UCSD-AML1 (cell line): ENCODE measurements at regions not wholly inside any gene's neighbourhood (a gene's known extent, or its start where the extent isn't known, plus 50 kb on each side); places are given as distances from the start of the nearest gene placed in this dataset.

Experiments used
- DNase-seq: peaks from one replicate; lab custom pipeline; 2025; ENCODE audit not compliant: unreplicated experiment; lab: John Stamatoyannopoulos, UW

DNA sequence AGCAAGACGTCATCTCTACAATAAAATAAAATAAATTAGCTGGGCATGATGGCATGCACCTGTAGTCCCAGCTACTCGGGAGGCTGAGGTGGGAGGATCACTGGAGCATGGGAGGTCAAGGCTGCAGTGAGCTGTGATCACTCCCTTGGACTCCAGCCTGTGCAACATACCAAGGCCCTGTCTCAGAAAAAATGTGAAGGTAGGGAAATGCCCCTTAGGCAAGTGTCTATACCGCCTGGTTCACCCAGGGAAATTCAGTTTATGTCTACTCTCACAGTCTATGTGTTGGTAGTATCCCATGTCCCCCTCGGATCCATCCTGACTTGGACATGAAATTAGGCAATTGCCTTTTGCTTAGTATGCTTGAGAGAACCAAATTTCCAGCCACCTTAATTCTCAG, 88.4 kb upstream of the TMEM132C start:
- DNase-seq: no peak

DNA sequence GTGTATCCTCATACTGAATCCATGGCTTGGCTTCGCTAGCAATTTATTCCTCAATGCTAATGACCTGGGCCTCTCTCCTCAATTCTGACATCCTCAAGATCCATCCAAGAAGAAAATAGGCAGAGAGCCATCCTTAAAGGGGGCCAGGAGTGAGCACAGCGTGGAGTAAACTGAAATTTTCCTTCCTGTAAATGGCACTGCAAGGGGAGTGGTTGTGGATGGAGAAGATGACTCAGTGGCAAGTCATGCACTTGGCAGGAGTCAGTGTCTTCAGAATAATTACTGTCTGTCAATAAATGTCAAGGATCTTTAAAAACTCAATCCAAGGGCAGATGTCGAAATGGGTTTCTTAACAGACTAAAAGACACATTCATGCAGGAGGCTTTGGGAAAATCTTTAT, 88.0 kb upstream of the TMEM132C start:
- no peak for DNase-seq

DNA sequence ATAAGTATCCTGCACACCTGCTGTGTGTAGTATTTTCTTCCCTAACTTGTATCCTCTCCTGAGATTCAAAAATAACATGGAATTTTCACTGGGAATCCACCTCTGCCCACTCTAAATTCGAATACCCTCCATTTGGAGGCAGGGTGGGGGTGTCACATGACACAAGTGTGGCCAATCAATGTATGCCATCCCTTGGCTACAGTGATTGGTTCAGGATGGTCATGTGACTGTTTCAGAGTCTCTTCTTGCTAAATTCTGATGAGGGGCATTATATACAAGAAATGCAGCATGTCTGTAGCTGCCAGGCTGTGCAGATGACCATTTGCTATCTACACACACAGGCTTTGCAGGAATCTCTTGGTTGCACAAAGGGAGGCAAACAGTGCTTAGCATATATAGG, 86.8 kb upstream of the TMEM132C start:
- DNase-seq: no peak

DNA sequence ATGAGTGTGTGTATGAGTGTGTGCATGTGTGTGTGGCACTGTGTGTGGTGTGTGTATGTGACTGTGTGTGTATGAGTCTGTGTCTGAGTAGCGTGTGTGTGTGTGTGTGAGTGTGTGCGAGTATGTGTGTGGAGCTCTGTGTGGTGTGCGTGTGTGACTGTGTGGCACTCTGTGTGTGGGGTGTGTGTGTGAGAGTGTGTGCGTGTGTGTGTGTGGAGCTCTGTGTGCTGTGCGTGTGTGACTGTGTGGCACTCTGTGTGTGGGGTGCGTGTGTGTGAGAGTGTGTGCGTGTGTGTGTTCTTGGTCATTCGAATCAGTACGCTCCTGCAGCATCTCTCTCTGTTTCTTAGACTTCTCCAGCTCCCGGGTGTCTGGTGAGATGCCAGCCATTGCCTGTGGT, 76.9 kb upstream of the TMEM132C start:
- no peak for DNase-seq

DNA sequence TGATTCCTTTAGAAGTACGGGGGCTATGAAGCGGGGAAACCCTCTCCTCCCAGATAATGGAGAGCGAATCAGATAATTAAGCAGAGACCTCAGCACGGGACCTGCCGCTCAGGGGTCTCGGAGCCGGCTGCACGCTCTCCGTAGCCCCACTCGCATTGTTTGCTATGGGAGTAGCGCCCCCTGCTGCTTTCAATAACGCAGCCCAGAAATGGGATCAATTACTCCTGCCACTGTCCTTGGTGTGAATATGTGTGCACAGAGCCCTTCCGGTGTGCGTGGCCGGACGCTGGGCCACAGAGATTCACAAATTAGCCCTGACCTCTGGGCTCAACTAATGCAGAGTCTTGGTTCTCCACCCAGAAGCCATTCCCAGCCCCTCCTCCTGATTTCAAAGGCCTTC, 76.4 kb upstream of the TMEM132C start:
- DNase-seq: no peak

DNA sequence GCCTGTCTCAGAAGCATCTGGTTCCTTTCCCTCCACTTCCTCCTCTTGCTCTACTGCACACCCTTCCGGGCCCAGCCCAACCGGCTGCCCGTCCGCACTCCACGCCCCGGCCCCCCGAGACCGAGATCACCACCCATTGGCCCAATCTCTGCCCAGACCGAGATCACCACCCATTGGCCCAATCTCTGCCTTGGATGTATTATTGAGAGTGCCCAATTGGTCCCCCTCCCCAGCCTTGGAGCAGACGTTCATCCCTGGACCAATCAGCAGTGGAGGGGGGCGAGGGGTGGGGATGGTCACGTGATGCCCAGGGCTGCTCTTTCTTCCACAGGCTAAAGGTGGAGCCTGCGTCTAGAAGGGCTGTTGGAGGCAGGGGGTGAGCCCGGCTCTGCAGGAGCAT, 75.6 kb upstream of the TMEM132C start:
- no peak for DNase-seq

DNA sequence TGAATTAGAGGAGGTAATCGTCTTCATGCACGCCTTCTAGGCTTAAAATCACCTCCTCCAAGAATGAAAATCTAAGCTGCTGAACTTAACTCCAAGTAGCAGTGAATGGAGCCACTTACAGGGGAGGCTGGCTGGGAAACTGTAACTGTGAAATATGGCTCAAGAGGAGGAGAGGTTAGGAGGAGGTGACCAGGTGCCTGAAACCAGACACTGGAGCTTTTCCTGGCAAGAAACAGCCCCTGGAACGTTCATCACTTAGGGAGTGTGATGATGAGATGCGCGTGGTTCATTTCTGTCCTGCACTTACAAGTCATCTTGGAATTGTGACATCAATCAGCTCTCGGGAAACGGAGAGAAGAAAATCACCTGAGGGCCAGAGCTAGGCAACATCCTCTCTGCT, 62.3 kb upstream of the TMEM132C start:
- no peak for DNase-seq

DNA sequence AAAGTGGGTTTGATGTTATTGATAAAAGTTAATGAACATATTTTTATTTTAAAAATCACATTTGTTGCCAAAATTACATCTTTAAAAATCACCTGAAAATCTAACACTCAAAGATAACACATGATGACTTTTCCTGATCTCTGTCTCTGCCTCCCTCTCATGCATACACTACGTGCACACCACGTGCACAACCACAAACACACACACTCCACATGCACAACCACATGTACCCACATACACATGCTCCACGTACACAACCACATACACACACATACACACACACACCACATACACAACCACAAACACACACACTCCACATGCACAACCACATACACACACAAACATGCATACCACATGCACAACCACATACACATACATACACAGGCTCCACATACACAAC, 61.8 kb upstream of the TMEM132C start:
- DNase-seq: no peak

DNA sequence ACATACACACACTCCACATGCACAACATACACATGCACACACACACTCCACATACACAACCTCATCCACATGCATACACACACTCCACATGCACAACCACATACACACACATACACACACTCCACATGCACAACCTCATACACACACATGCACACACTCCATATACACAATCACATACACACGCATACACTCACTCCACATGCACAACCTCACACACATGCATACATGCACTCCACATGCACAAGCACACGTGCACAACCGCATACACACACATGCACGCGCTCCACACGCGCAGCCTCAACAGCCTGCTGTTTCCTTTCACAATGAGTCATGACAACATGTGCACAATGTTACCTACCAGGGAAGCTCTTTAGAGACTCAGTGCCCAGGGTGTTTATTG, 61.2 kb upstream of the TMEM132C start:
- no peak for DNase-seq
